Astrocyte (in vitro differentiated cells and primary cell): ENCODE measurements at regions not wholly inside any gene's neighbourhood (a gene's known extent, or its start where the extent isn't known, plus 50 kb on each side); places are given as distances from the start of the nearest gene placed in this dataset.

Source experiments
- CTCF ChIP-seq: IDR thresholded peaks from 2 replicates; pipeline ENCODE4 v1.5.1; 2011; ENCODE audit warnings: low read depth, mild to moderate bottlenecking, inconsistent platforms, low read length, moderate library complexity; ENCODE audit not compliant: insufficient read depth
- EZH2 ChIP-seq: IDR thresholded peaks from 2 replicates; pipeline ENCODE4 v1.6.1; 2012; ENCODE audit warnings: mild to moderate bottlenecking, low read length, inconsistent platforms; ENCODE audit not compliant: insufficient read depth

DNA sequence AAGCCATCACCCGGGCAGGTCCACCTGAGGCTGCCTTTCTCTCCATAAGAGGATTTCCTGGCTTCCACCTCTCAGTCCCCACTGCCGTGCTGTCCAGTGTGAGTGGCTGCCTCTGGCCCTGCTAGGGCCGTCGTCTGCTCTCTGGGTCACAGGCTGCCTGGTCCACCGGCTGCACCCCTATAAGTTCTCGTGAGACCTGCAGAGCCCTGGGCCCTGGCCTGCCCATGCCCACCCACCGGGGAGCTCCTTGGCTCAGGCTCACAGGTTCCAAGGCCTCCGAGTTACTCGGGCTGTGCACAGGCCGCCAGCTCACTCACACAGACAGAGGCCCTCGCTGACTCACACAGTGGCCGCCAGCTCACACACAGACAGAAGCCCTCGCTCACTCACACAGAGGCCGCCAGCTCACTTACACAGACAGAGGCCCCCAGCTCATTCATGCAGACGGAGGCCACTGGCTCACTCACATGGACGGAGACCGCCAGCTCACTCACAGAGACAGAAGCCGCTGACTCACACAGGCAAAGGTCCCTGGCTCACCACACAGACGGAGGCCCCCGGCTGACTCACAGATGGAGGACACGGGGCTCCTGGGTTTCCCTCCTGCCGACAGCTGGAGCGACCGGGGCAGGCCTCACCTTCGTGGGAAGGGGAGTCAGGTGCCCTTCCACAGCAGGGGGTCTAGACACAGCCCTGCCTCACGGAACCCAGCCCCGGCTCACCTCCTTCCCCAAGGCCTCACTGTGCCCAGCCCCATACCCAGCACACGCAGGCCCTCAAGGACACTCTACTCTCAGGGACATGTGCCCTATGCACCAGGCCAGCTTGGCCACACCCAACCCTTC, 334.1 kb upstream of the MYT1L start:
- TF ChIP-seq CTCF (no peak), EZH2 (no peak)
